GM12874 (cell line): ENCODE measurements at regions not wholly inside any gene's neighbourhood (a gene's known extent, or its start where the extent isn't known, plus 50 kb on each side); places are given as distances from the start of the nearest gene placed in this dataset.

Experiments used
- CTCF ChIP-seq: IDR thresholded peaks from 2 replicates; pipeline ENCODE4 v1.5.1; 2011; ENCODE audit warnings: low read depth, mild to moderate bottlenecking, control low read depth, low read length, moderate library complexity; ENCODE audit not compliant: insufficient read depth

- TF ChIP-seq CTCF, result no peak
Measured at GRCh38 chr11:134908583-134908982, 496.5 kb upstream of the B3GAT1 start.

GRCh38 chr11:134907636-134908035 is 495.6 kb upstream of the B3GAT1 start:
- TF ChIP-seq CTCF, result no peak

- TF ChIP-seq CTCF, result no peak
Measured at GRCh38 chr11:134906356-134906955, 494.4 kb upstream of the B3GAT1 start.

GRCh38 chr11:134905928-134906327 is 493.9 kb upstream of the B3GAT1 start:
- no peak for TF ChIP-seq CTCF

- no peak for TF ChIP-seq CTCF
Measured at GRCh38 chr11:134905517-134905916, 493.5 kb upstream of the B3GAT1 start.

- TF ChIP-seq CTCF, result no peak
Measured at GRCh38 chr11:134904103-134904790, 492.2 kb upstream of the B3GAT1 start.

- no peak for TF ChIP-seq CTCF
Measured at GRCh38 chr11:134901955-134902918, 490.2 kb upstream of the B3GAT1 start.
